Adipocyte (in vitro differentiated cells): ENCODE measurements at regions not wholly inside any gene's neighbourhood (a gene's known extent, or its start where the extent isn't known, plus 50 kb on each side); places are given as distances from the start of the nearest gene placed in this dataset.
"Not testable (repeated sequence)": the region's sequence is repeated elsewhere in the genome, so short reads cannot be mapped to it uniquely, and the experiment has no call there.

ENCODE experiments used
- DNase-seq: peaks from one replicate; pipeline ENCODE4 v3.0.0-alpha.2; 2015; ENCODE audit warnings: low read depth
- H3K27me3 ChIP-seq: replicated peaks from 2 replicates; pipeline ENCODE4 v1.7.0; 2013; ENCODE audit warnings: mild to moderate bottlenecking, low read length, moderate library complexity; ENCODE audit not compliant: control insufficient read depth, insufficient read depth
- H3K36me3 ChIP-seq: 2 replicates; pipeline ENCODE4 v1.7.0; 2013; ENCODE audit warnings: low read length, mild to moderate bottlenecking, moderate library complexity; ENCODE audit not compliant: control insufficient read depth, insufficient read depth, severe bottlenecking
- H3K4me1 ChIP-seq: 2 replicates; pipeline ENCODE4 v1.7.0; 2013; ENCODE audit warnings: mild to moderate bottlenecking, low read length, moderate library complexity; ENCODE audit not compliant: control insufficient read depth, insufficient read depth
- H3K4me3 ChIP-seq: 2 replicates; pipeline ENCODE4 v1.7.0; 2013; ENCODE audit warnings: mild to moderate bottlenecking, low read length, moderate library complexity
- H3K9ac ChIP-seq: 2 replicates; pipeline ENCODE4 v1.7.0; 2013; ENCODE audit warnings: mild to moderate bottlenecking, low read length, moderate library complexity
- H3K9me3 ChIP-seq: 2 replicates; pipeline ENCODE4 v1.7.0; 2013; ENCODE audit warnings: mild to moderate bottlenecking, low read length, moderate library complexity; ENCODE audit not compliant: control insufficient read depth

DNA sequence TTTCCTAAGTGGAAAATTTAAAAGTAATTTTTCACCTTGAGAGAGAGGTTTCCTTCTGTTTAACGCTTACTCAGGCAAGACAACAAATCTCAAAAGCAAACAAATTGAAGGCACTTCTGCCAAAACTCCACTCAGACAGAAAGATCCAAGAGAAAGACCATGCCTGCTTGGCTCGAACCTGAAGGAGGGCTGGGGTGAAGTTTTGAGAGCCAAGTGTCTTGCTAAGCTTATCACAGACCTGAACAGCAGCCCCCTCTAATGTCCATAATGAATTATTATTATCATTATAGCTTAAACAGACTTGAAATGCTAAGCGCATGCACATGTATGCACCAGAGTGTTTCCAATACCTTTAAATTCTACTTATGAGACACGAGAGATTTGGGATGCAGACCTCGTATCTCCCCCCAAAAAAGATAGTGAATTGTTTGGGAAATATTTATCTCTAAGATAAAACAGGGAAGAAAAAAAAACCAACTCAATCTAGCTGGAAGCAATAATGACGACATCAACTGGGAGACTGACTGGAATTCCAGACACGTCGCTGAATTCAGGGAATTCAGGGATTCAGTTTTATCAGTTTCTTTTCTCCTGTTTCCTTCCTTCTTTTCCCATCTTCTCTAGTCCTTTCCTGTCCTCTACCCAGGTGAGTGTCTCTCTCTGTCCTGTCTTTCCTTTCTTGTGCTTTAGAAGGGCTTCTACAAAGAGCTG, 473.2 kb downstream of the RBFOX1 start:
- no peaks in the 10 kb centered on the region for H3K4me1 ChIP-seq
- H3K9ac ChIP-seq: no peak overlapping the region
- H3K9me3 ChIP-seq: no peaks in the 10 kb centered on the region
- no peaks in the 10 kb centered on the region for H3K27me3 ChIP-seq
- no peak for DNase-seq
- H3K36me3 ChIP-seq: no peaks in the 10 kb centered on the region
- H3K4me3 ChIP-seq: no peak overlapping the region

DNA sequence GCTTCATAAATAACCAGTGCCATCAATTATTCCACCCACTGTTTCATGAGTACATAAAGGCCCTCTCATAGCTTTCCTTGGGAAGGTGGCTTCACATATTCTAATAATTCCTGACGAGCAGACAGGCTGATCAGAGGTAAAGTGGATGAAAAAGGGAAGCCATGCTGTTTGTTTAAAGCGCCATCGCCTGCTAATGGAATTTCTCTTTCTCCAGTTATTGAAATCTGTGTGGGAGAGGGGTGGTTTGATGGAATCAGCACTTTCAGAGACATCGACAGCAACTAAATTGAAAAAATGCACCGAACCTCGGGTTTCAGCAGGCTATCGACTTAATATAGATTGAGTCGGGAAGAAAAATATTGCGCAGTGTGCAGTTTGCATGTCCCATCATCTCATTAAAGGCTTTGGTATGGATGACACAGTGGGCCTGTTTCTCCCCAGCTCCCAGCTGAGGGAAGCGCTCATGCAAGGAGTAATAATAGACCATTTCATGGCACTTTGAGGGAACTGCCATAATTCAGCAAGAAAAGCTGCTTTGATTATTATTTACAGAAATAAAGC, 472.1 kb downstream of the RBFOX1 start:
- DNase-seq: no peak
- no peak overlapping the region for H3K4me3 ChIP-seq
- no peaks in the 10 kb centered on the region for H3K4me1 ChIP-seq
- H3K36me3 ChIP-seq: no peaks in the 10 kb centered on the region
- H3K9me3 ChIP-seq: no peaks in the 10 kb centered on the region
- no peaks in the 10 kb centered on the region for H3K27me3 ChIP-seq
- H3K9ac ChIP-seq: no peak overlapping the region

DNA sequence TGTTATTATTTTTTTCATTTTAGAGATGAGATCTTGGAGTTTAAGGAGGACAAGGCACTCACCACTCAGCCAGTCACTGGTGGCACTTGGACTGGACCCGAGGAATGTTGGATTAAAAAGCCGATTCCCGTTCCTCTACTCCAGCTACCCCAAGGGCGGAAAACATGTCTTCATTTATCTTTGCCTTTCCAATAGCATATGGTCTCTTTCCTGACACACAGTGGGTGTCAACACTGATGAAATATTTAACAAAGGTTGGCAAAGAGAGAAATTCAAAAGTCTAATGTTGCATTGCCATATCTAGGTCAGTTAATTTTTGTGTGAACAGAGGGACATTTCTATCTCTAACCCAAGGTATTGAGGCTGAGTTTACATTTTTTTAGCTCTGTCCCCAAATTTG, 459.7 kb downstream of the RBFOX1 start:
- H3K9ac ChIP-seq: no peak overlapping the region
- H3K4me1 ChIP-seq: no peaks in the 10 kb centered on the region
- no peaks in the 10 kb centered on the region for H3K27me3 ChIP-seq
- no peak for DNase-seq
- no peak overlapping the region for H3K4me3 ChIP-seq
- no peaks in the 10 kb centered on the region for H3K36me3 ChIP-seq
- H3K9me3 ChIP-seq: no peaks in the 10 kb centered on the region

DNA sequence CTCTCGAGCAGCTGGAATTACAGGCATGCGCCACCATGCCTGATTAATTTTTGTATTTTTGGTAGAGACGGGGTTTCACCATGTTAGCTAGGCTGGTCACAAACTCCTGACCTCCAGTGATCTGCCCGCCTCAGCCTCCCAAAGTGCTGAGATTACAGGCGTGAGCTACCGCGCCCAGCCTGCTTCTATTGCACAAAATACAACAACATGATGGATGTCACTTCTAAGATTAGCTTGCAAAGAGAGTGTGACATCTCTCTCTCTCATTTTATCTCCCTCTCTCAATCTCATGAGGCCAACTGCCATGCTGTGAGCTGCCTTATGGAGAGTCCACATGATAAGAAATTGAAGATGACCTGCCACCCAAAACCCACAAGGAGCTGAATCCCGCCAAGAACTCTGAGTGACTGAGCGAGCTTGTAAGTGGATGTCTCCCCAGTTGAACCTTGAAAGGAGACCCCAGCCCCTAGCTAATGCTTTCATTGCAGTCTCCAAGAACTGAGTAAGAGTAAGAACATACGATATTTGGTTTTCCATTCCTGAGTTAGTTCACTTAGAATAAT, 458.5 kb downstream of the RBFOX1 start:
- Histone ChIP-seq H3K9me3 (no peaks in the 10 kb centered on the region), H3K27me3 (no peaks in the 10 kb centered on the region), H3K36me3 (no peaks in the 10 kb centered on the region), H3K9ac (no peak overlapping the region), H3K4me3 (no peak overlapping the region), H3K4me1 (no peaks in the 10 kb centered on the region)
- no peak for DNase-seq

DNA sequence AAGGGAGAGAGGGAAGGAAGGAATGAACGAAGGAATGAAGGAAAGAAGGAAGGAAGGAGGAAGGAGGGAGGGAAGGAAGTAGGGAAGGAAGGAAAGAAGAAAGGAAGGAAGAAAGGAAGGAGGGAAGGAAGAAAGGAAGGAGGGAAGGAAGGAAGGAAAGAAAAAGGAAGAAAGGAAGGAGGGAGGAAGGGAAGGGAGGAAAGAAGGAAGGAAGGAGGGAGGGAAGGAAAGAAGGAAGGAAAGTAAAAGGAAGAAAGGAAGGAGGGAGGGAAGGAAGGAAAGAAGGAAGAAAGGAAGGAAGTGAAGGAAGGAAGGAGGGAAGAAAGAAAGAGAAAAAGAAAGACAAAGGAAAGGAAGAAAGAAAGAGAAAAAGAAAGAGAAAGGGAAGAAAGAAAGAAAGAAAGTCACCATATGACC, 442.4 kb downstream of the RBFOX1 start:
- Histone ChIP-seq H3K36me3 (no peaks in the 10 kb centered on the region), H3K4me1 (no peaks in the 10 kb centered on the region), H3K9me3 (no peaks in the 10 kb centered on the region), H3K4me3 (no peak overlapping the region), H3K9ac (no peak overlapping the region), H3K27me3 (no peaks in the 10 kb centered on the region)
- DNase-seq: no peak

DNA sequence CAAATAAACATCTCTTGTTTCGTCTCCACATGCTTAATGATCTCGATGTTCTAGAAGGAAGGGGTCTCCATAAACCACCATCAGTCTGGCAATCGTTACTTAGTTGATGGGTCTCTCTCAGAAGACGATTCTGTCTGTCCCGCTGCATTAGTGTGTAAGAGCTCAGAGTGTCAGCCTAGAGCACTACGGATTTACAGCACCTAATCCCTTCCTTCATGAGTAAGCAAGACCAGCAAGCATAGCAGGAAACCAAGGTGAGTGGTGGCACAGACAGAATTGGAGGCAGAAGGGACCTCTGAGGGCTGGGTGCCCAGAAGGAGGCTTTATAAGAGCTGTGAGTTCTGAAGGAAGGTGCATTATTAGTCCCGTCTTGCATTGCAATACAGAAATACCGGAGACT, 440.1 kb downstream of the RBFOX1 start:
- no peak for DNase-seq
- H3K4me1 ChIP-seq: no peaks in the 10 kb centered on the region
- H3K9me3 ChIP-seq: no peaks in the 10 kb centered on the region
- H3K9ac ChIP-seq: no peak overlapping the region
- no peaks in the 10 kb centered on the region for H3K27me3 ChIP-seq
- no peak overlapping the region for H3K4me3 ChIP-seq
- H3K36me3 ChIP-seq: no peaks in the 10 kb centered on the region

DNA sequence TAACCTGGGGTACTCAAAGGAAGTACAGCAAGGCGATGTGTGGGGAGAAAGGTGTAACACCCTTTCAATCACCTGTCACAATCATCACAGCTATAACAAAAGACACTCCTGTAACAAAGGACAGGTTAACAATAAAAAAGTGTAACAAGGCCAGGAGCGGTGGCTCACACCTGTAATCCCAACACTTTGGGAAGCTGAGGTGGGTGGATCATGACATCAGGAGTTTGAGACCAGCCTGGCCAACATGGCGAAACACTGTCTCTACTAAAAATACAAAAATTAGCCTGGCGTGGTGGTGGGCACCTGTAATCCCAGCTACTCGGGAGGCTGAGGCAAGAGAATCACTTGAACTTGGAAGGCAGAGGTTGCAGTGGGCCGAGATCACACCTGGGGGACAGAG, 436.4 kb downstream of the RBFOX1 start:
- not testable (repeated sequence) for DNase-seq, H3K27me3 ChIP-seq, H3K4me3 ChIP-seq, H3K4me1 ChIP-seq, H3K9me3 ChIP-seq, H3K36me3 ChIP-seq, H3K9ac ChIP-seq

DNA sequence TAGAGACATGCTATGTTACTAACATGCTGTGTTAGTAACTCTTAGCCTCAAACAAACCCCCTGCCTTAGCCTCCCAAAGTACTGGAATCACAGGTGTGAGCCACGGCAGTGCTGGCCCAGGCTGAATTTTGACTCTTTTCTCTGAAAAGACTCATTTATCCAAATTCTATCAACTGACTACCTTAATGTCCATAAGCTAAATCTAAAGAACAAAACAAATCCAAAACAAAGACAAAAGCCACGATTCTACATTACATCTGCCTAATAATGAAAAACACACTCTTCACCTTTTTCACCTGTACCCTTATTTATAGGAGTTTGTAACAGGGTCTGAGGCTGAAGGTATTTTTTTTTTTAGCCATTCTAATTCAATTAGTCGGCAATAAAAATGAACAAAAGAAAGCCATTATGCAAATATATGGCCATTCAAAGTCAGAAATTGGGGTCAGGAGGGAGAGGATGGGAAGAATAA, 432.5 kb downstream of the RBFOX1 start:
- H3K9ac ChIP-seq: no peak overlapping the region
- H3K36me3 ChIP-seq: no peaks in the 10 kb centered on the region
- no peaks in the 10 kb centered on the region for H3K4me1 ChIP-seq
- no peak overlapping the region for H3K4me3 ChIP-seq
- H3K27me3 ChIP-seq: no peaks in the 10 kb centered on the region
- no peak for DNase-seq
- no peaks in the 10 kb centered on the region for H3K9me3 ChIP-seq

DNA sequence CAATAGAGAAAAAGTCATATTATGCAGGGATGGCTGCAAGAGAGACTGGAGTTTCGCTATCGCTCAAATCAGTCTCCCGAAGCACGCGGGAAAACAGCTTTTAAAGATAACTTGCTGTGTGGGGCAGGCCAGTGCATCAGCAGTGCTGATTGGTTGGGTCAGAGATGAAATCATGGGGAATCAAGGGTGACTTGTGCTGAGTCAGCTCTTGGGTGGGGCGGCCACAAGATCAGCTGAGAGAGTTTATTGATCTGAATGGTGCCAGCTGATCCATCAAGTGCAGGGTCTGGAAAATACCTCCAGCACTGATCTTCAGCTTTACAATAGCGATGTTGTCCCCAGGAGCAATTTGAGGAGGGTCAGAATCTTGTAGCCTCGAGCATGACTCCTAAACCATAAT, 430.5 kb downstream of the RBFOX1 start:
- no peak for DNase-seq
- Histone ChIP-seq H3K36me3 (no peaks in the 10 kb centered on the region), H3K9ac (no peak overlapping the region), H3K4me1 (no peaks in the 10 kb centered on the region), H3K4me3 (no peak overlapping the region), H3K9me3 (no peaks in the 10 kb centered on the region), H3K27me3 (no peaks in the 10 kb centered on the region)
